ENCODE measurements at regions not wholly inside any gene's neighbourhood (a gene's known extent, or its start where the extent isn't known, plus 50 kb on each side); places are given as distances from the start of the nearest gene placed in this dataset.

DNA sequence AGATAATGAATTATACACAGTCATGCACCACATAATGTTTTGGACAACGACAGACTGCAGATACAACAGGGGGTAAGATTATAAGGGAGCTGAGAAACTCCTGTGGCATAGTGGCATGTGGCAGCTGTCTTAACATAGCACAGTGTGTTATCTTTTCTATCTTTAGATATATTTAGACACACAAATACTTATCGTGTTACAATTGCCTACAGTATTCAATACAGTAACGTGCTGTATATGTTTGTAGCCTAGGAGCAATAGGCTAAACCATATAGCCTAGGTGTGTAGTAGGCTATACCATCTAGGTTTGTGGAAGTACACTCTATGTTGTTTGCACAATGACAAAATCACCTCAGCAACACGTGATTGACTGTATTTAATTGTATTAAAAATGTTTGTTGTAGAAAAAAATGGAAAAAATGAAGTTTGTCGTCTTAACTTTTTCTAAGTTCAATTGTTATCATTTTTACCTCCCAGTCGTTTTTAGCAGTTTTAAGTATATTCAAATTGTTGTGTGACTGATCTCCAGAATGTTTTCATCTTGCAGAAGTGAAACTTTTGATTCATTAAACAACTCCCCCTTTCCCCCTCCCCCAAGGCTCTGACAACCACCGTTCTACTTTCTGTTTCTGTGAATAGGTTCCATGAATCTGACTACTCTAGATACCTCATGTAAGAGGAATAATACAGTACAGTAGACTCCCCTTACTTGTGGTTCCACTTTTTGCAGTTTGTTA, 351.0 kb upstream of the B3GALT2 start:
- Histone ChIP-seq H3K36me3 (no peaks in the 10 kb centered on the region), H3K27ac (no peak overlapping the region), H3K27me3 (no peaks in the 10 kb centered on the region), H3K9me3 (no peaks in the 10 kb centered on the region), H3K4me3 (no peak overlapping the region), H3K4me1 (no peaks in the 10 kb centered on the region)
- intact Hi-C loops (cut with DNase I) = no loop called here
- TF ChIP-seq, protein P1, sequence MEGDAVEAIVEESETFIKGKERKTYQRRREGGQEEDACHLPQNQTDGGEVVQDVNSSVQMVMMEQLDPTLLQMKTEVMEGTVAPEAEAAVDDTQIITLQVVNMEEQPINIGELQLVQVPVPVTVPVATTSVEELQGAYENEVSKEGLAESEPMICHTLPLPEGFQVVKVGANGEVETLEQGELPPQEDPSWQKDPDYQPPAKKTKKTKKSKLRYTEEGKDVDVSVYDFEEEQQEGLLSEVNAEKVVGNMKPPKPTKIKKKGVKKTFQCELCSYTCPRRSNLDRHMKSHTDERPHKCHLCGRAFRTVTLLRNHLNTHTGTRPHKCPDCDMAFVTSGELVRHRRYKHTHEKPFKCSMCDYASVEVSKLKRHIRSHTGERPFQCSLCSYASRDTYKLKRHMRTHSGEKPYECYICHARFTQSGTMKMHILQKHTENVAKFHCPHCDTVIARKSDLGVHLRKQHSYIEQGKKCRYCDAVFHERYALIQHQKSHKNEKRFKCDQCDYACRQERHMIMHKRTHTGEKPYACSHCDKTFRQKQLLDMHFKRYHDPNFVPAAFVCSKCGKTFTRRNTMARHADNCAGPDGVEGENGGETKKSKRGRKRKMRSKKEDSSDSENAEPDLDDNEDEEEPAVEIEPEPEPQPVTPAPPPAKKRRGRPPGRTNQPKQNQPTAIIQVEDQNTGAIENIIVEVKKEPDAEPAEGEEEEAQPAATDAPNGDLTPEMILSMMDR (IDR thresholded peaks at IDR 0.05) = no peak
- peak; percentile 35 for ATAC-seq
- no peak for DNase-seq

DNA sequence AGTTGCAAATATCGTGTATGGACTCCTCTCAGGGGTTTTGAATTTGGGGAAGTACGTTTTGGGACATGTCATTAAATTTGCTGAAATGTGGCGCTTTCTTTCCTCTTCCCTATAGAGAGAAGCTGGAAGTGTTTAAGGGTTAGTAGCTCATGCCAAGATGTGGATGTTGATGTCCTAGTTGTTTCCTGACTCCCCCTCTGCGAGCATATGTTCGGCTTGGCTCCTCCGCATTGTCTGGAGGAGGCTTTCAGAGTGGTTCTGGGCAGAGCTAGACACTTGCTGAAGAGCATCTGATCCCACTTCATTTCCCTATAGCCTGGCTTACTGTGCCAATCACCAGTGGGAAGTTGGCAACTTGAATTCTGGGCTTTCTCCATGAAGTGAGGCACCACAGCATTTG, 347.4 kb upstream of the B3GALT2 start:
- Histone ChIP-seq H3K27ac (no peak overlapping the region), H3K9me3 (no peaks in the 10 kb centered on the region), H3K27me3 (no peaks in the 10 kb centered on the region), H3K36me3 (no peaks in the 10 kb centered on the region), H3K4me1 (no peaks in the 10 kb centered on the region), H3K4me3 (no peak overlapping the region)
- ATAC-seq (no peak), DNase-seq (no peak)
- intact Hi-C loops (cut with DNase I) = no loop called here
- TF ChIP-seq, protein P1 (IDR thresholded peaks at IDR 0.05) = no peak

DNA sequence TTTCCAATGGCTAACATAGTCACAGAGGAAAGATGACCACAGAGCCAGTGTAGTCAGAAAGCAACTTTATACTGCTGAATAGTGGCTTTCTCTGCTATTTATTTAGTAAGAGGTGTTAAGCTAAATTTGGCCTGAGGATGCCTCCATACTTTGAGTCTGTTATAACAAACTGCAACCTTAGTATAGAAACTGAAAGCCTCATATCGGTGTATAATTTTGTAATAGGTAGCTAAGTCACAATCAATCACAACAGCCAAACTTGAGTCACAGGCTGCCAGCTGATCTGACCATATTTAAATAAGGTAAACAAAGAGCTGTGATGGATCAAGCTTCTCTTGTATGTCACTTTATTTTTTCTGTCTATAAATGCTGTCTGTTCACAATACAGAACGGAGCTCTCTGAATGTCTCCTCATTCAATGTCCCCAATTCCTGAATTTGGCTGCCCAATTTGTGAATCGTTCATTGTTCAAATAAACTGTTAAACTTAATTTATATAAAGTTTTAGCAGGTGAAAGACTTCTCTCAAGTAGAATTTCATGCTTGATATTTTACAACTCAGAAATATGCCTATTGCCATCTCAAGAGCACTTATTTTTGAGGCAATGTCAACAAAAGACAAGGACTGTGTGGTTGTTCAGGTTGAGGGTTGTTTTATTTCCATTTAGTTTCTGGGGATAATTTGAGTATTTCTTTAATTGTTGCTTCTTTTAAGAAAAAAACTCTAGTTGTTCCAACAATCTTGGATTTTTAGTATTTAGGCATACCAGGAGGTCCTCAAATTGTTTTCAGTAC, 339.7 kb upstream of the B3GALT2 start:
- ATAC-seq = peak; percentile 86
- H3K27me3 ChIP-seq = no peaks in the 10 kb centered on the region
- DNase-seq = no peak
- TF ChIP-seq, protein P1 (IDR thresholded peaks at IDR 0.05) = no peak
- no peak overlapping the region for H3K27ac ChIP-seq
- no peaks in the 10 kb centered on the region for H3K4me1 ChIP-seq
- intact Hi-C loops (cut with DNase I) = no loop called here
- H3K4me3 ChIP-seq = no peak overlapping the region
- H3K9me3 ChIP-seq = no peaks in the 10 kb centered on the region
- no peaks in the 10 kb centered on the region for H3K36me3 ChIP-seq

DNA sequence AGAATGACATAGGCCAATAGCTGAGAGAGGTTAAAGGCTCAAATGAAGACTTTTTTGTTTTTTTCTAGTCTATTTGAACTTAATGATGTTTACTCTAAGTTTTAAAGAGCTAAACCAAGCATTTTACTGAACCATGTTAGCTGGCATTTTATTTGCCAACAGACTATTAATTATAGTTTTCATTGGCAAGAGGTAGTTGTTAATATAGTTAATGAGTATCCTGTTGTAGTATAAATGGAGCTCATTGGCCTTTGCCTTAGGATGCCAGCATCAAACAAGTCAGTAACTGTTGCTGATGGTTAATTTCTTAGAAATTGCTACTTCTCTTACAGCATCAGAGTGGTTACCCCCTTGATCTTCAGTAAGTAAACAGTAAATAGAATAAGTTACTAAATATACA, 339.0 kb upstream of the B3GALT2 start:
- intact Hi-C loops (cut with DNase I) = no loop called here
- Histone ChIP-seq H3K27ac (no peak overlapping the region), H3K36me3 (no peaks in the 10 kb centered on the region), H3K9me3 (no peaks in the 10 kb centered on the region), H3K27me3 (no peaks in the 10 kb centered on the region), H3K4me3 (no peak overlapping the region), H3K4me1 (no peaks in the 10 kb centered on the region)
- ATAC-seq (no peak), DNase-seq (no peak)
- TF ChIP-seq, protein P1 (IDR thresholded peaks at IDR 0.05) = no peak

DNA sequence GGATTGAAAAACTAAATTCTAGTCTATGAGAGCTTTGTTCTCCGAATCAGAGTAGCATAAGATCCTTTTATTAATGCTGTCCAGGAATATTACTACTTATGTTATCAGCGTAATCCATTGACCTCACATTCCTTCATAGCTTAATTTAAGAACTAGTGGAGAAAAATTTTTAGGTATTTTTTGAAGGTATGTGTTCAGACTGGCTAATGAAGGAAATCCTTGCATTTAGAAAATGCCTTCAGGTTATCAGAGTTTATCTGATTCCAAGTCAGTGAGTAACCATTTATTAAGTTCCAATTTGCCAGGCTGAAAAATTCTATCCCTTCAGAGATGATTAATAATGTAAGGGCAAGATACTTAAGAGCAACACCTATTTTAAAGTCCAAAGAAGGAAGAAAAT, 338.2 kb upstream of the B3GALT2 start:
- DNase-seq = no peak
- H3K27me3 ChIP-seq = no peaks in the 10 kb centered on the region
- intact Hi-C loops (cut with DNase I) = no loop called here
- no peaks in the 10 kb centered on the region for H3K36me3 ChIP-seq
- no peak overlapping the region for H3K4me3 ChIP-seq
- no peaks in the 10 kb centered on the region for H3K4me1 ChIP-seq
- ATAC-seq = no peak
- H3K9me3 ChIP-seq = no peaks in the 10 kb centered on the region
- H3K27ac ChIP-seq = no peak overlapping the region
- TF ChIP-seq, protein P1 (IDR thresholded peaks at IDR 0.05) = no peak

Measured in left lung (tissue), 4 donors.